ENCODE measurements at regions not wholly inside any gene's neighbourhood (a gene's known extent, or its start where the extent isn't known, plus 50 kb on each side); places are given as distances from the start of the nearest gene placed in this dataset.
A peak's percentile ranks its signal among the peaks of the same experiment; 100 is the strongest.

DNA sequence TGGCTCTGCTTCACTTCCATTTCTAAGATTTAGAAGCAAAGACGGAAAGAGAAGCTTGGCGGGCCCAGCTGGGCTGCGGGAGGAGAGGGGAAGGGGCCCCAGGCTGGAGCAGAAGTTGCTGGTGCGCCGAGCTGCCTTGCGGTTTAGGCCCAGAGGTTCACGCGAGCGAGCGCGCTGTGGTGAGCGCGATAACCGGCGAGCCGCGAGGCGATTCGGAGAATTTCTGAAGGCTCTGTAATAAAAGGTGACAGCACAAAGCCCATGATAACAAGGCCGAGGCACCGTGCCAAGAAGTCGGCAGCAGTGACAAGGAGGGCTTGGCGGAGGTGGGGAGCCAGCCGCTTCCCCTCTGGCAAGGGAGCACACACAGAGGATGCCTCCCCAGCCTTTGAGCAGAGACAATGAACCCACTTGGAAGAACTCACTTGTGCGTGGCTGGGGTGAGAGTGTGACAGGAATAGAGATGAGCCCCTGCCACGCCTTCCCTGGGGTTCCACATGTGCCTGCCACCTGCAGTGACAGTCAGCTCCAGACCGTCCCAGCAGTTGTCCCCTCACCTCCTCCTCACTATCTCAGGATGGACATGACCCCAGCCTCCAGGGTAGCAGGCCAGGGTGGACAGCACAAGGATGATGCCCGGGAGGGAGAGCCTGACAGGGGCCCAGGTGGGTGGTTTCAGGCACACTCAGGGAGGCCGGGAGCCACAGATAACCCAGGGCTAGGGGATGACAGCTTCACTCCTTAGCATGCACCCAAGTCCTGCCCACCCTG is 315.2 kb downstream of the UACA start:
- no peak for DNase-seq (ENCODE audit: low read depth, low spot score)

DNA sequence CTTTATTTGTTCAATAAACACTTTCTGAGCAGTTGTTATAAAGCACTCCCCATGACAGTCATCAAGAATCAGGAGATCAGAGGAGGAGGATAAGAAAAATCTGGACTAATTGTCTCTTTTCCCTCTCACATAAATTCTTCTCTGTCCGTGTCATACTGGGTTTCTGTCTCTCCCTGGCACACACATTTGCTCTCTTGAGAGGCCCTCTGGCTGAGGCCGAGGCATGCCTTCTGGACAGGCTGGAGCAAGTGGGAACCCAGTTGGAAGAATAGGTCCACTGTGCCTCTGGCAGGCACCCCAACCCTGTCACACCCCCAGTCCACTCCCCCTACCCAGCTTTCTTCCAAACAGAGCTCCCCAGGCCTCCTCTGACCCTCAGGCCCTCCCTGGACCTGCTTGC is 315.8 kb downstream of the UACA start:
- no peak for DNase-seq (ENCODE audit: low read depth, low spot score)

DNA sequence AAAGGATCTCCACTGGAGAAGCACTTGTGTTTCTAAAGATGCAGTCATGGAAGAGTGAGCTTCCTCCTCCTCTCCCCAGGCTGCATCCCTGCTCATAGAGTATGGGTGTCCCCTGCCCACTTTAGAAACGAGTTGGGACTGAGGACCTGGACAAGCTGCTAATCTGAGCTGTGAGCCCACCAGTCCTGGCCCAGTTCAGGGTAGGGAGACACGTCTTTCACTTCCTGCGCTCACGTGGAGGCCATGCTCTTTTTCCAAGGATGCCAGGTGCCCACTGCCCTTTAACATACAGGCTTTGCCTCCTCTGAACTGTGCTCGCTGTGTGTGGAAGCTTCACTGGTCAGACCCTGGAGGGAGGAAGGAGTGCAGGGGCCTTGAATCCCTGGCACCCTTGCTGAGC is 316.3 kb downstream of the UACA start:
- no peak for DNase-seq (ENCODE audit: low read depth, low spot score)

DNA sequence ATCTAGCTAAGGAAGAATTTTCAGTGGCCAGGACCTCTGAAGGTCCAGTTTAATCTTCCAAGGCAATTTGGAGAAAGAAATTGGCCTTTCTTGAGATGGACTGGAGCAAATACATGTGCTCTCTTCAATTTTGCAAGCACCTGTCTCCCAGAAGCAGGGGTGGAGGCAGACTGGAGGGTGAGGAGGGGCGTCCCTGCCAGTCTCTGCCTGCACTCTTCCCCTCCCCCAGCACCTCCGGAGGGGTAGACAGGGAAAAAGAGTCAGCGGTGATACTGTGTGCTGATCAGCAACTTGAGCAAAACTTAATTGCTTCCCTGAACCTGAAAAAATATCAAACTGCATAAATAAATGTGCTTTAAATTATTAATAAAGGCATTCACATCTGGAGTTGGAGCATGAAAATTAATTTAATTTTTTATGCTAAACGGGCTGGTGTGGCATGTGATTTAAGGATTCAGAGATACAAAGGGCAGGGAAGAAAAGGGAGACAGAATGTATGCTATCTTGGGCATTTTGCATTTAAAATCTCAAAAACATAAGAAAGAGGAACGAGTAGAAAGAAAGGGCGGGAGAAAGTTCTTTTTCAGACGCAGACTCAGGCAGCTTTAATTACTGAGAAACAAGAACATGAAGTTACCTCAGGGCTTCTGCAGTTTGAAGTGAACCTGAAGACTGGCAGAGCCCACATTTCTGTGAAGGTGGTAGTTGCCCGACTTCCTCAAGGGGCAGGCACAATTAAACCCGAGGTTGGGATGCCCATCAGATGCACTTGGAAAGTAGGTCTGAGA is 319.7 kb downstream of the UACA start:
- DNase-seq (ENCODE audit: low read depth, low spot score) = no peak

DNA sequence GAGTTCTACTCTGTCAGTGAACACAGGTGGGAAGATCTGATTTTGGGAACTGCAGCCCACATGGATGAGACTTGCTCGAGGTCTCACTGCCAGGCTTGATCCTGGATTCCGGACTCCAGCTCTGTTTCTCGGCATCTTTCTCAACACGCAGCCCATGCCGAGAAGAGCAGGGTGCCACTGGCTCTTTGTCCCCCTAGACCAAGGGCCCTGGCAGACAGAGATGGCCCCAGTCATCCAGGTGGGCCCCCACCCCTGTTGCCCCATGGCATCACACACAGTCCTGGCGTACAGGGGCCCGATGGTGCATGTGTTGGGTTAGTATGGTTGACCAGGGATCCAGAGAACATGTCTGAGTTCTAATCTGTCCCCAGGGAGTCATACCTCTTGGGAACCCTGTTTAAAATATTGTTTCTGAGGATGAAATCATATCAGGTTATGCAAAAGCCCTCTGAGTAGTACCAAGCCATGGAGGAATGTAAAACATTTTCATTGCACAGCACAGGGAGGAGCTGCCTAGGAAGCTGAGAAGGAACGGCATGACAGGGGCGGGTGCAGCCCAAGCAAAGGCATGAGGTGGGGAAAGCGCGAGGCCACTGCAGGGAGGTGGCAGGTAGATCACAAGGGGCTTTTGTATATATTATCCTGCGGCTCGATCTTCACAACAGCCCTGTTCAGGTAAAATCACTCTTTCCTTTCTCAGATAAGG is 320.6 kb downstream of the UACA start:
- DNase-seq (ENCODE audit: low read depth, low spot score) = no peak

DNA sequence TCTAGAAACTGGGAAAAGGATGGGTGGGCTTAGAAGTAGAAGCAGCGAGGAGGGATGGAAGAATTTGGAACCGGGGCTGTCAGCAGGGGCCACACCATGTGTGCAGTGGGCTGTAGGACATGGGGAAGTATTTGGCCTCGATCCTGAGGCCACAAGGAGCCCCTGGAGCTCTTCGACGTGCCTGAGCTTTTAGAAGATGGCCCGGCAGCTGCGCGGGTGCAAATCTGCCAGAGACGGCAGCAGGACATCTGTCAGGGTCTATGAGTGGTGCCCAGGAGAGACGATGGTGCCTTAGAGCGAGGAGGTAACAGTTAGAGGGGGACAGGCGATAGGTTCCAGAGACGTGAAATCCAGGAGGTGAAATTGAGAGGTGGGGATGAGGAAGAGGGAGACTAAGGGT is 321.1 kb downstream of the UACA start:
- no peak for DNase-seq (ENCODE audit: low read depth, low spot score)

DNA sequence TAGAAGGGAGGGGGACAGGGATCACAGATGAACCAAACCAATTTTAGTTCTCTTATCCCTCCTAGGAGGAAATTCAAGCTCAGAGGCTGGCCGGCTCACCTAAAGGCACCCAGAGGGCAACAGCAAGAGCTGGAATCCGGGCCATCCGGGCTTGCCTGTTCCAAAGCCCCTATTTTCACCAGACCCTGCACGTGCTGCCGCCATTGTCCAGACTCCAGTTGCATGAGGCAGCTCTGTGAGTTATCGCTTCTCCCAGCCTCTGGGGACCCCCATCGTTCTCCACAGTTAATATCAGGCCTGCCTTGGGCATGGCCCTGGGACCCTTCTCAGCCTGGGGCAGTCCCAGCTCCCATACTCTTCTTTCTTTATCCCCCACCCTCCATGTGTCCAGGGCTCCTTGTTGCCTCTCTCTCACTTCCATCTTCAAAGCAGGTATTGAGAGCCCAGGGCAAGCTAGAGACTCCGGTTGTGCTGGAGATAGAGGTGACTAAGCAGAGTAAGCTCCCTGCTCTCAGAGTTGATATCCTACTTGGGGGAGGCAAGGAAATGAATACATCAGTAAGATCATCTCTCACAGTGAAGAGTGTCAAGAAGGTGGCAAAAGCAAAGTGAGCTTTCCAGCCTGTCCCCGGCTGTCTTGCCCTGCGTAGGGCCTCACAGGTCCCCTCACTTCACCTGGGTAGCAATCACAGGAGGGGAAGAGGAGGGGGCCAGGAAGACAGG is 322.8 kb downstream of the UACA start:
- DNase-seq (ENCODE audit: low read depth, low spot score) = peak; percentile 40

DNA sequence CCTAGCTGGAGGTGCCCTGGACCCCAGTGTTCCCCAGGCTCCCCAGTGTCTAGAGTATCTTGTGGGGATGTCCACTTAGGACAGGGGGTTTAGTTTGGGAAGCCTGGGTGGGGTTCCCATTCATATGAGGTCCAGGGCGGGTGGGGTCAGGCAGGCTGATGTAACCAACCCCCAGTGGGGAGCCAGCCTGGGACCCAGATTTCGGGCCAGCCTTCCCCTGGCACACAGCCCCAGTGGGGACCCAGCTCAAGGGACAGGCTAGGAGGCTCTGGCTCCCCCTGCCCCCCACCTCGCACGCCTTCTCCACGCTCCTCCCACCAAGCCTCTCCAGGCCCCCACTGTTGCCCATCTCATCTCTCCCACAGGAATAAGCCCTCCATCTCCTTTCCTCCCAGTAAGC is 323.5 kb downstream of the UACA start:
- DNase-seq (ENCODE audit: low read depth, low spot score) = no peak

DNA sequence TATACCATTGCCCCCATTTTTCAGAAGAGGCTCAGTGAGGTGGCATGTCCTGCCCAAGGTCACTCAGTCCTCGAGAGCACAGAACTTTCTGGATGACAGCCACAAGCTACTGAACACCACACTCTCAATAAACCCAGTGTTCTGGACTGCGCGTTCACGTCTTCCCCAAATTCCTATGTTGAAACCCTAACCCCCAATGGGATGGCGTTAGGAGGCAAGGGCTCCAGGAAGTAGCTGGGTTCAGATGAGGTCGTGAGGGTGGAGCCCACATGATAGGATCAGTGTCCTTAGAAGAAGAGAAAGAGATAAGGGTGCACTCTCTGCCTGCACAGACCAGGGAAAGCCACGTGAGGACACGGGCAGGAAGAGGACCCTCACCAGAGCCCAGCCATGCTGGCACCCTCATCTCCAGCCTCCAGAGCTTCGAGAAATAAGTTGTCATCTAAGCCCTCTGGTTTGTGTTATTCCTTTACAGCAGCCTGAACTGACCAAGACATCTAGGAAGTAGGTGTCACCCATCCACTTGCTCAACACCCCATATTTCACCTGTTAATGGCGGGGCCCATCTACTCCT is 324.0 kb downstream of the UACA start:
- no peak for DNase-seq (ENCODE audit: low read depth, low spot score)

DNA sequence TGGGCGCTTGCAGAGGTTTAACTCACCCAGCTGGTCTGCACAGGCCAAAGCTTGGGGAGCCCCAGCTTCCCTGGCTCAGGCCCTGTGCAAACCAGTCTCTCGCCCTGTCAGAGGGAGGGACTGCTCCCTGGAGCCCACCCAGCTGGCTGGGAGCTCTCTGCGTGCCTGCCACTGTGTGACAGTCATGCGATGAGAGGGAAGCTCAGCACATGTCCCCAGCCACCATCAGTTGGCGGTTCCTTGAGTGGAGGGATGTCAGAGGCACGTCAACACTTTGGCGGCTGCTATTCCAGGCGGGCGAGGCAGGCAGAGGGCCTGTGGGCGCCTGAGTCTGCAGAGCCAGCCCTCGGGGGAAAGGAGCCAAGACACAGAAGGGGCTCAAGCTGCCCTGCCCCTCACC is 324.6 kb downstream of the UACA start:
- DNase-seq (ENCODE audit: low read depth, low spot score) = peak; percentile 57

DNA sequence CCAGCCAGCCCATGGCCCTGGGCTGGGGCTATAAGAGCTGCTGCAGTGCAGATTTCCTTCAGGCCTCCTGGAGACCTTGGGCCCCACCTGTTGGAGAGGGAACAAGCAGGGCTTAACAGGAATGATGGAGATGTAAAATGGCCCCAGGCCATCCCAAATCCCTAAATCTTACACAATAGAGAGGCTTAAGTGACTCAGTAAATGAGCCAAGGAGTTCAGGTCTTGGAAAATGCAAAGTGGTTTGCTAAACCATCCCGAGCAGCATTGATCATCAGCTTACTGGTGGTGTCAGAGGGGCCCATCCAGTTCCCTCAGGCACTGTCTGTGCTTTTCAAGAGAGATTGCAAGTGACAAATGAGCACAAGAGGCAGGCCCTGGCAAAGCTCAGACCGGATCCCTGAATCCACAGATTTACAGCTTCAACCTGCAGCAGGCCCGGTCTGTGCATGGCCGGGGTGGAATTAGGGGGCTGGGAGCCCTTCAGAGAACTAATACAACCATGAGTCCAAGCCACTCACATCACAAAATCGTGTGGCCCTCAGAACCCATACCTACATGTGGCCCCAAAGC is 325.4 kb downstream of the UACA start:
- peak; percentile 96 for DNase-seq (ENCODE audit: low read depth, low spot score)

DNA sequence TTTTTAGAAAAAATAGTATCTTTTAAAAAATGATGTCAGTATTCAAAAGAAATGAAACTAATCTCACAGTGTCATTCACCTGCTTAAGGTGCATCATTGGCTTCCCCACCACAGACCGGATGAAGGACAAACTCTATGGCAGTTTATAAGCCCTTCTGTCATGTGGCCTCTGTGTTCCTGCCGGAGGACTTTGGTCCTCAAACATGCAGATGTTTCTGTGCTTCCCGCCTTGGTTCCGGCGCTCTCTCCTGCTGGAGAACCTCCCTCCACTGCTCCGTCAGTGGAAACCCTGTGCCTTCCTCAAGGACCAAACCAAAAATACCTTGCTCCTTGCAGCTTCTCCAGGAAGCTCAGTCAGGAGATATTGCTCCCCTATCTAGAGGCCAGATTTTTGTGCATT is 326.3 kb downstream of the UACA start:
- no peak for DNase-seq (ENCODE audit: low read depth, low spot score)

DNA sequence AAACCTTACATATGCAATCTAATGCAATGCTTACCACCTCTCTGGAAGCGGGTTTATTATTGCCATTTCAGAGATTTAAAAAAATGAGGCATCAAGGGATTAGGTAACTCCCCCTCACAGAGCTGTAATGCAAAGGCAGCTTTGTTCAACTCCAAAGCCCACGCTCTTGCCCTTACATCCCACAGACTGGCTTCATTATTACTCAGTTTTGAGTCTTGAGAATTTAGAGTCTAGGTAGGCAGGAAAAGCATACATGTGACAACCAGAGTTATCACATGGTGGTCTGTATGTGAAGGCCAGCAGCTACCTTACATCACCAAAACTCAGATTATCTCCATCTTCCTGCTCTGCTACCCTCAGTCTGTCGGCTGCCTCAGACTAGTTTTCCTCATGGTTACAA is 326.9 kb downstream of the UACA start:
- no peak for DNase-seq (ENCODE audit: low read depth, low spot score)

DNA sequence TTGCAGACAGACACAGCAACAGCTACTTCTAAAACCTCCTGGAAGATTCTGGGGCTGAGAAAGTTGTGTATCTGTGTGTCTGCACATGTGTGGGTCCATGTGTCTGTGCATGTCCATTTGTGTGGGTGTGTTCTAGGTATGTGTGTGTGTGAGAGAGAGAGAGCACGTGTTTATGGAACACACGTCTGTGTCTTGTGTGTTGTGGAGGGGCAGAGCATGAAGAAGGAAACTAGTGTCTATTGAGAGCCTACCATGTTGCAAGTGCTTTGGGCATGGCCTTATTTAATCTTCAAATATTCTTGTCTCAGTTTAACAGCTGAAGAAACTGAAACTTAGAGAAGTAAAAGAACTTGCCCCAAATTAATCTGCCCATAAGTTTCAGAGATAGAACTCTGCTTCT is 327.5 kb downstream of the UACA start:
- DNase-seq (ENCODE audit: low read depth, low spot score) = no peak

DNA sequence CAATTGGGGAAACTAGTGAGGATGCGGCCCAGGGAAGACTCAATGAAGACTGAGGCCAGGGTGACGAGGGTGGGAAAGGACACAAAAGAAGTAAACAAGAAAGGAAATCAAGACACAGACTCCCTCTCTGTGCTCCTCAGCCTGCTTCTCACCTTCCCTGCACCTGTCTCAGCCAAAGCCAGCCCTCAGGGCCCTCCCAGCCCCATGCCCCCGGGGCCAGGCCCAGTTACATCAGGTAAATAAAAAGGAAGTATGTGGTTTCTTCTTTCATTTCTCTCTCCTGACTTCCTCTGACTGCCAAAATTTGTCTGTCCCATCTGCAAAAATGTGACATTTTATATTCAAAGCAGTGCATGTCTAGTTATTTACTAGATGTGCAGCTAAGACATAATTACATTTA is 328.0 kb downstream of the UACA start:
- peak; percentile 49 for DNase-seq (ENCODE audit: low read depth, low spot score)

DNA sequence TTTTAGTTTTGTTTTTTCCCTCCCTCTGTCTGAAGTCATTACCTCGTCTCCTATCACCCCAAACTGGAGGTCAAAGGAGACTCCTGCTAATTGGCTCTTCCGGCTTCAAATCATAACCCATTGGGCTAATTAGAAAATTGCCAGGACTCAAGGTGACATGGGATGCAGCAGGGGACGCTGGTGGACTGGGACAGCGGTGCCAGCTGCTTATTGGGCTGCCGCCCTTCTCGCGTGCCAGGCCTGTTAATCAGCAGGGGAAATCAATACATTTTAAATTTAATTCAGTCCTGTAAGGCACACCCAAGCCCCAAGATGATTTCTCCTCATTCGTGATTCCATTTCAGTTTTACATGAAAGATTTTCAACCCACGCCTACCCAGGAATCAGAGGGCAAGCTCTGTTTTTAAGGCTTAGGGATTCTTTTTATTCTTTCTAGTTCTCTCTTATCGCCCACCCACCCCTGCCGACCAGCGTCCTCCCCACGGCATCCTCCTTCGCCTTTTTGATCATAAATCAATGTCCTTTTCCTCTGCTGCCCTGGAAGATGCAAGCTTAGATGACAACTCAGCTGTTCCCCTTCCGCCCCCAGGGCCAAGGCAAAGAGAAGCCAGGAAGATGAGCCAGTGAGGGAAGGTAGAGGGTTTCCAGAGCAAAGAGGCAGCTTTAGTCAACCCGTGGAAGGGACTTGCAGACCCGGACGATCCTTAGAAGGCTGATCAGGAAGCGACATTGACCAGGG is 329.6 kb downstream of the UACA start:
- DNase-seq (ENCODE audit: low read depth, low spot score) = peak; percentile 56

DNA sequence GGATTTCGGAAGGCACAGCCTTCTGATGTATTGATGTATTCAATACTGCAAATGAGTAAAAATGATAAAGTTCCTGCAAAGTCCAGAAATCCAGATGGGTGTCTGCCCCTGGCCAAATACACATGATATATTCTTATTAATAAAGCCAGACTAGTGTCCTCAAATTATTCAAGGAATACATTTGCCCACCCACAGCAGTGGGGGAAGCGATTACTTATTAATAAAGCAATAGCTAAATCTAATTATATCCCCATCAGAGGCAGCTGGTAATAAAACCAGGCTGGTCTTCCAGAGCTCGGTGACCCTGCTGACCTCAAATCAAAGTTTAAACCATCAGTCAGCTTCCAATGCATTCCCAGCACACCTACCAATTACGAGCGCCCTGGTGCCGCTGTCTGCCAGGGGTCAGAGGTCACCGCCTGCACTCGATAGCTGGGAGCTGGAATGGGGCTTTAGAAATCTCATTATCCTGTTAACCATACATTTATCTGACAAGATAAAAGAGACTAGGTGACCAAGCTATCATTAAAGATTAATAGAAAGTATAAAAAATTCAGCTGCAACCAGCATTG is 330.3 kb downstream of the UACA start:
- DNase-seq (ENCODE audit: low read depth, low spot score) = peak; percentile 74

DNA sequence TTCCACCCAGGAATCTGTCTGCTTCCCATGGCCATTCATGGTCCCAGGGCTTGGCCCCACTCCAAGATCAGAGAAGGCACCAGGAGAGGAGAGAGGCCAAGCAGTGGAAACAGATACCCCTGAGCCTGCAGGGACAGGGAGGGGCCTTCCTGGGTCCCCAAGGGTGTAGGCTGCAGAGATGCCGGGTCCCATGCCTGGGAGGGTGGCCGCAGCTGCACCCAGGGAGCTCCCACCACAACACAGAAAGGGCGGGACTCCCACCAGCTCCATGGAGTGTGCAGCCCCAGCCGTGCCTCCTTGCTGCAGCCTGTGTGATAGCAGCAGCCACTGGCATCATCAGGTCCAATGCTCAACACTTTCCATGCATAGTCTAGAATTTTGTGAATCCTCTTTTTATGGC is 331.5 kb downstream of the UACA start:
- DNase-seq (ENCODE audit: low read depth, low spot score) = no peak

DNA sequence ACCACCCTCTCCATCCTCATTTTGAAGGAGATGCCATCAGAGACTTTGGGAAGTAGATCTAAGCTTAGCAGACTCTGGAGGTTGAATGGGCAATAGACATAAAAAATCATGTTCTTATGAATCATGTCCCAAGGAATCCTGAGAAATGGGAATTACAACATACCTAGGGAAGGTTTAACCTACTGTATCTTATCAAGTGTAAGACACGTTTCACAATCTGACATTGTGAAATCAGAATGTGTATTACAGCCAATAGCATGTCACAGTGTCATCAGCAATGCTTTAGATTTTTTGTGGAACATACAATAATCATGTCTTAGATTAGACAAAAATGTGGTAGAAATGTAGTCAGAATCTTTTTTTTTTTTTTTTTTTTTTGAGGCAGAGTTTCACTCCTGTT is 332.4 kb upstream of the TLE3 start:
- no peak for DNase-seq (ENCODE audit: low read depth, low spot score)

DNA sequence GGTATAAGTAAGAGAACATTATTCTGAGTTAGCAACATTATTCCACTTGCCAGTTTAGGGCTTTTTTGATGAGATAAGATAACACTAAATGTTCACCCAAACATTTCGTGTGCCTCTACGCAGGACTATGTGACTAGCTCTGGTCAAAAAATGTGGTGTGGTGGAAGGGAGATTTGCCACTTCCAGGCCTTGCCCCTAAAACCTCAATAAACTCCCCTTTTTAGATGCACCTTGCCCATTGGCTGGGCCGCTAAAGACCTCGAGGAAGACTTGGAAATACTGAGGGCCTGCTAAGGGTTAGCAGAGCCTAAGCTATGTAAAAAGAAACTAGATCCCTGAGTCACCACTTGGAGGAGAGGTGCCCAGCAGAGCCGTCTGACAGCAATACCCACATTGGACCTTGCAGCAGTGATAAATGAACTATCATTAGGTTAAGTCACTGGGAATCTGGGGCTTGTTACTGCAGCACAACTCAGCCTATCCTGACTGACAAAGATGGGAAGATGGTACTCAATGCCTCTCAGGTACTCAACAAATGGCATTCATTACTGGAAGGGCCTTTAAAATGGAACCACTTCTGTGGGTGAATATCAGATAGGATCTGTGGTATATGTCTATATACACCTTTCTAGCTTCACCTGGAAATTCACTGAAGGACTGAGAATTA is 331.5 kb upstream of the TLE3 start:
- DNase-seq (ENCODE audit: low read depth, low spot score) = no peak
